Neutrophil (primary cell): ENCODE measurements at regions not wholly inside any gene's neighbourhood (a gene's known extent, or its start where the extent isn't known, plus 50 kb on each side); places are given as distances from the start of the nearest gene placed in this dataset.

Source experiments
- H3K27ac ChIP-seq: fragments of 200-600 bp; sonication (generic); 2 replicates; pipeline ENCODE4 v1.5.1; 2016; ENCODE audit warnings: mild to moderate bottlenecking, moderate library complexity
- H3K27me3 ChIP-seq: fragments of 200-600 bp; sonication (generic); 2 replicates; pipeline ENCODE4 v1.6.0; 2016; ENCODE audit warnings: mild to moderate bottlenecking
- H3K36me3 ChIP-seq: fragments of 200-600 bp; sonication (generic); 2 replicates; pipeline ENCODE4 v1.5.1; 2017
- H3K4me1 ChIP-seq, 2 experiments: fragments of 200-600 bp in 1 of 2; sonication (generic) in 1 of 2; 1 replicate in 1 of 2; 2 replicates in 1 of 2; pipeline versions ENCODE4 v1.5.1 to v1.6.1; 2013 to 2016; ENCODE audit warnings: low read depth in 1 of 2, low read length in 1 of 2, mild to moderate bottlenecking in 1 of 2, moderate library complexity in 1 of 2; ENCODE audit not compliant: control insufficient read depth in 1 of 2, insufficient read depth in 1 of 2
- H3K4me3 ChIP-seq, 2 experiments: fragments of 200-600 bp in 1 of 2; sonication (generic) in 1 of 2; 1 replicate in 1 of 2; 2 replicates in 1 of 2; pipeline ENCODE4 v1.5.1; 2013 to 2016; ENCODE audit warnings: low read depth in 1 of 2, low read length in 1 of 2, mild to moderate bottlenecking in 1 of 2, moderate library complexity in 1 of 2
- H3K9me3 ChIP-seq: fragments of 200-600 bp; sonication (generic); 2 replicates; pipeline ENCODE4 v1.5.1; 2016
- TF ChIP-seq, protein P1 (sequence below): fragments of 200-600 bp; sonication (generic); IDR thresholded peaks from 2 replicates; pipeline ENCODE4 v1.5.1; 2016; ENCODE audit warnings: antibody characterized with exemption

DNA sequence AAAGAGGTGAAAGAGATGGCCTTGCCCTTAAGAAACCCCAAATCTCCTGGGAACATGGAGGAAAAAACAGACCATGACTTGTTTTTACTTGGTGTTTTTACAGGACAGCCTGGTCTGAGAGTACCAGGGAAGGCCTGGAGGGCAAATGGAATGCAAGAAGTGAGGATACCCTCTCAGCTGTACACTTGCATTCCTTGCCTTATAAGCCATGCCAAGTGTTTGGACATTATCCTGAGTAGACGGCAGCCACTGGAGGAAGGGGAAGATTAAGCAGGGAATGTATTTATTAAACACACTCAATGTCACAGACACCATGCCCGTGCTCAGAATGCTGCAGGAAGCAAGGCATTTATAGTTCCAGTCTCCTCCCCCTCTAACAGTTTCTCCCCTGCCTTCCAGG lies 581.4 kb downstream of the CDK5RAP2 start:
- no peaks in the 10 kb centered on the region for H3K36me3 ChIP-seq
- H3K4me3 ChIP-seq, result no peak overlapping the region
- TF ChIP-seq, protein P1, sequence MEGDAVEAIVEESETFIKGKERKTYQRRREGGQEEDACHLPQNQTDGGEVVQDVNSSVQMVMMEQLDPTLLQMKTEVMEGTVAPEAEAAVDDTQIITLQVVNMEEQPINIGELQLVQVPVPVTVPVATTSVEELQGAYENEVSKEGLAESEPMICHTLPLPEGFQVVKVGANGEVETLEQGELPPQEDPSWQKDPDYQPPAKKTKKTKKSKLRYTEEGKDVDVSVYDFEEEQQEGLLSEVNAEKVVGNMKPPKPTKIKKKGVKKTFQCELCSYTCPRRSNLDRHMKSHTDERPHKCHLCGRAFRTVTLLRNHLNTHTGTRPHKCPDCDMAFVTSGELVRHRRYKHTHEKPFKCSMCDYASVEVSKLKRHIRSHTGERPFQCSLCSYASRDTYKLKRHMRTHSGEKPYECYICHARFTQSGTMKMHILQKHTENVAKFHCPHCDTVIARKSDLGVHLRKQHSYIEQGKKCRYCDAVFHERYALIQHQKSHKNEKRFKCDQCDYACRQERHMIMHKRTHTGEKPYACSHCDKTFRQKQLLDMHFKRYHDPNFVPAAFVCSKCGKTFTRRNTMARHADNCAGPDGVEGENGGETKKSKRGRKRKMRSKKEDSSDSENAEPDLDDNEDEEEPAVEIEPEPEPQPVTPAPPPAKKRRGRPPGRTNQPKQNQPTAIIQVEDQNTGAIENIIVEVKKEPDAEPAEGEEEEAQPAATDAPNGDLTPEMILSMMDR, result no peak
- no peaks in the 10 kb centered on the region for H3K27me3 ChIP-seq
- no peak overlapping the region for H3K27ac ChIP-seq
- no peaks in the 10 kb centered on the region for H3K4me1 ChIP-seq
- no peaks in the 10 kb centered on the region for H3K9me3 ChIP-seq

DNA sequence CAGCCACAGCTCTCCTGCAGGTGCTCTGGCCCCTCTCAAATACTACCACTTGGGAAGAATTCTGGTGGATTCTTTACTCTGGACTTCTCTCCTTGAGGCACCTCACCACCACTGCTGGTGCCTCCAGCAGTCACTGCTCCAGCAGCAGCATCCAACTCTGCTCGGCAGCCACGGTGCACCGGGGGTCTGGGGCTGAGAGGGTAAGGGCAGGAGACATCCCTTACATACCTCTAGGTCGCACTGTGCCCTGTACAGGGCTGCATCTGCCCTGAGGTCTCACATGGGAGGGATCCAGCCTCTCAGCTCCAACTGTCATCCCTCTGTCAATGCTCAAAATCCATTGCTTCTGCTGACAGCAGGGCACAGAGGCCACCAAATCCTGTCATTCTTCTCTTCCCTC lies 588.2 kb downstream of the CDK5RAP2 start:
- no peak overlapping the region for H3K4me3 ChIP-seq
- H3K36me3 ChIP-seq, result no peaks in the 10 kb centered on the region
- H3K4me1 ChIP-seq, result no peaks in the 10 kb centered on the region
- no peaks in the 10 kb centered on the region for H3K9me3 ChIP-seq
- H3K27me3 ChIP-seq, result no peaks in the 10 kb centered on the region
- no peak overlapping the region for H3K27ac ChIP-seq
- TF ChIP-seq, protein P1, result no peak

DNA sequence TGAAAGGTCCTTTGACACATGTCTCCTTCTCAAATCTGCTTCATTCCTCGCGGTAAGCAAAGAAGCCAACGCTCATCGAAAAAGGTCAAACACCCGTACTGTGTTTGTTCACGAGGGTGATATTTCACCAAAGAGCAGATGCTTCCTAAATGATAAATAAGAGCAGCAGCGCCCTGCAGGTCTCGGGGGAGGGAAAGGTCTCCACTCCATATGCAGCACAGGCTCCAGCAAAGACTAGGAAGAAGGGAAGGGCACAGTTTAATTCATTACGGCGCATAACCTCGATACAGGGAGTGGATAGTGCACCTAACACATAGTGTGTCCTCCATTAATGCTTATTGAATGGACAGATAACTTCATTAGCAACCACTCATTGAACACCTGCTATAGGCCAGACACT lies 593.3 kb downstream of the CDK5RAP2 start:
- TF ChIP-seq, protein P1, result no peak
- Histone ChIP-seq H3K4me3 (no peak overlapping the region), H3K4me1 (no peaks in the 10 kb centered on the region), H3K27ac (no peak overlapping the region), H3K27me3 (no peaks in the 10 kb centered on the region), H3K36me3 (no peaks in the 10 kb centered on the region), H3K9me3 (no peaks in the 10 kb centered on the region)

DNA sequence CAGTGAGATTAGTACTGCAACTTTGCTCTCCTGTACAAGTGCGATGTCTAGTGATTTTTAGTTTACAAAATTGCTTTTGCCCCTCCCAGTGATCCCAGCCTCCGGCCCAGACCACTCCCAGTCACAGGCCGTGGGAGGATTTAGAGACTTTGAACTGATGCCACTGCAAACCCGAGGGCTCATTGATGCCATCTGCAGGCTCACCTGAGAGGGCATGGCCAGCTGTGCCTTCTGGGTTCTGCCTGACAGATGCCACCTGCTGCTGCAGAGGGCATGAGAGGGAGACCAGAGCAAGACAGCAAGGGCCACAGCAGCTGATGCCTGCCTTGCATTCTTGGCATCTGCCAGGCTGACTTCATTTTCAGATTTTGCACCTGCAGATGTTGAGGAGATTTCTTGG lies 593.8 kb downstream of the CDK5RAP2 start:
- no peaks in the 10 kb centered on the region for H3K4me1 ChIP-seq
- no peaks in the 10 kb centered on the region for H3K9me3 ChIP-seq
- TF ChIP-seq, protein P1, result no peak
- H3K27me3 ChIP-seq, result no peaks in the 10 kb centered on the region
- H3K4me3 ChIP-seq, result no peak overlapping the region
- H3K36me3 ChIP-seq, result no peaks in the 10 kb centered on the region
- no peak overlapping the region for H3K27ac ChIP-seq

DNA sequence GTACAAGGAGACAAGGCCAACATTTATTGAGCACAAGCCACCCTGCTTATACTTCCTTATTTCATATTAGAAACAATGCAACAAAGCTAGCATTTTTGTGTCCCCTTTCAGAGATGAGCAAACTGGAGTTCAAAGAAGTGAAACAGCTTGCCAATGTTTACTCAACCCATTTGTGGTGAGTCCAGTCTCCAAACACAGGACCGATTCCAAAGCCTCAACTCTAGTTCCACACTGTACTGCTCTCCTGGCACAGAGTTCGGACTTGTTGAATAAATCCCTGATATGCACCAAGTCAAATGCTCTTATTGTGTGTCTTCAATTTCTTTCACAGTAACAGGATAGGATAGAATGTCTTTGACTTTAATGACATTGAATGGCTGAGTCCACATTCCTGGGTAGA lies 604.8 kb upstream of the BRINP1 start:
- Histone ChIP-seq H3K9me3 (no peaks in the 10 kb centered on the region), H3K27me3 (no peaks in the 10 kb centered on the region), H3K27ac (no peak overlapping the region), H3K36me3 (no peaks in the 10 kb centered on the region), H3K4me3 (no peak overlapping the region), H3K4me1 (no peaks in the 10 kb centered on the region)
- TF ChIP-seq, protein P1, result no peak
